ENCODE measurements at regions not wholly inside any gene's neighbourhood (a gene's known extent, or its start where the extent isn't known, plus 50 kb on each side); places are given as distances from the start of the nearest gene placed in this dataset.

DNA sequence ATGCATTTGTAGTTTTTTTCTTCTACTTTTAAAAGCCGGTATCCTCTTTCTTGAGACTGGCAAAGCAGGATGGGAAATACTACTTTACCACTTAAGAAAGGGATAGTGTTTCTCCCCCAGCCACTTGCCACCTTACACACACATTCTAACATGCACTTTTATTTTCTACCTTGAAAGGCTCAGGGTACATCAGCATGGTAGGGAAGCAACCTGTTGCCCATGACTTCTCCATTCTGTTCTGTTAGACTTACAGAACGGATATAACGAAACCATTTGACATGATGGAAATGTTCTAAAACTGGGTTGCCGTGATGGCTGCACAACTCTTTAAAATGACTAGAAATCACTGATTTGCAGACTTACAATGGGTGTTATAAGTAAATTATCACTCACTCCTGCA, 405.5 kb downstream of the SHQ1 start:
- no peak for DNase-seq (ENCODE audit: low read depth in 4 of 4, low spot score in 3 of 4)

DNA sequence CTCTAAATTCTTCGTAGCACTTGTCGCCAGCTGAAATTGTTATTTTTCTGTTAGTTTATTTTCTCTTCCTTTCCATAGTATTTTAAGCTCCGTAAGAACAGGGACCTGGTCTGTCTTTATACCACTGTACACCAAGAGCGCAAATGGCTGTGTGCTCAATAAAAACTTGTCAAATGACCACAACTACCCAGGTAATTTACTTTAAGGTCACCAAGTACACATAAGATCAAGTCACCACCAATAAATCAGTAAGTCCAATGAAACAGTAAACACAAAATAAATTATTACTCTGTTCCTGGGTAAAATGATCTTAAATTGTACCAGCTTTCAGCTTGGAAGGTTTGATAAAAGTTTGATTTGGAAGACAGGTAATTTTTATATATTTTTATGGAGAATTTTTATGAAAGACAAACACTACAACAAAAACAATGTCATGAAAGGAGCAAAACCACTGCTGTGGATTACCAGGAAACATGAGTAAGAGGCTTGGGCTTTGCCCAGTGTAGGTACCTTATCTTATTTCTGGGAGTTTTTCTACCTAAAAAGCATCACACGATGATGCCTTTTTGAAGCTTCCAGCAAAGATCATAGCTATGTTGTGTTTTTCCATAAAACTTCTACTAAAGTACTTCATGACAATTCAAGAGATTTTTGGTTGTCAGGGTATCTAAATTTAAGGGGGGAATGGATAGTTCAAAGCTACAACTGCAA, 406.8 kb downstream of the SHQ1 start:
- no peak for DNase-seq (ENCODE audit: low read depth in 4 of 4, low spot score in 3 of 4)

DNA sequence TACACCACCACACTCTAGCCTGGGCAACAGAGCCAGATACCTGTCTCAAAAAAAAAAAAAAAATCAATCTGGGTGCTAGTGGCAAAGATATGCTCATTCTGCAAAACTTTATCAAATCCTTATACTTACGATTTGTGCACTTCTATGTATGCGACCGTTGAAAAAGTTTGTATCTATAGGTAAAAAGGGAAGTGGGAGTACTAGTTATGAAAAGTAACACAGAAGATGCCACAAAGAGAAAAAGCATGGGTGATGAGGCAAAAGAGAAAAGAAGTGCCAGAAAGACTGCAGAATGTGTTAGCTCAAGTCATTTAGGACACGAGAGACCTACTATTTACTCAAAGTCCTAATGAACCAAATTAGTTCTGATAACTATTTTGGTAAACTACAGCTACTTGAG, 407.8 kb downstream of the SHQ1 start:
- DNase-seq (ENCODE audit: low read depth in 4 of 4, low spot score in 3 of 4): no peak

DNA sequence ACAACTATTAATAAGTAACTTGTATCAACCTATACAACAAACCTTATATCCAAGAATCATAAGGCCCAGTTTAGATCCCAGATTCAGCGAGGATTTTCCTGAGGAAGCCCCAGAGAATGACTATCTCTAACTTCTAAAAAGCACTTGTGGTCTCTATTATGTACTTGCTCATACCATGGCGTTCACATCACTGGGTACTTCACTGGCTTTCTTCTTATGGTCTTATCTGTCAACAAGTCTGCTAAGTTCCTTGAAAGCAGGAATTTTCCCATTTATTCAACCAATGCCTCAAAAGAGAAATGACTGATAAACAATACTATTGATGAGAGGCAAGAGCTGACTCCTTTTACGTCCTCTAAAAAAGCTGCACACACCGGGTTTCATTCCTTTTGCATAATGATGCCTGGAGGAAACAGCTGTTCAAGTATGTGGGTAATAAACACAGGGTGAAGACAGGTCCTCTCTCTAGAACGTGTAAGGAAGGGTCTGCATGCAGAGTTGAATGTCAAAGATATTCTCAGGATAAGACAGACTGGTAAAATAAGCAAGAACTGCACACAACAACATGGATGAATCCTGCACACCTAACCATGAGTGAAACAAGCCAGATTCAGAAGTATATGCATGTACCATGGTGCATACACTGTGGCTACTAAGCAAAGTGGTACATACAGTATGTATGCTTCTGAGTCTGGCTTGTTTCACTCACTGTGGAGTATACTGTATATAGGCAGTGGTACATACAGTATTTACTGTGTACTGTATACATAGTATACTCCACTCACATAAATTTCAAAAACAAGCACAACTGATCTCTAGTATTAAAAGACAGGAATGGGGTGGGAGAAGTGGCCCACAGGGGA, 408.7 kb downstream of the SHQ1 start:
- no peak for DNase-seq (ENCODE audit: low read depth in 4 of 4, low spot score in 3 of 4)

DNA sequence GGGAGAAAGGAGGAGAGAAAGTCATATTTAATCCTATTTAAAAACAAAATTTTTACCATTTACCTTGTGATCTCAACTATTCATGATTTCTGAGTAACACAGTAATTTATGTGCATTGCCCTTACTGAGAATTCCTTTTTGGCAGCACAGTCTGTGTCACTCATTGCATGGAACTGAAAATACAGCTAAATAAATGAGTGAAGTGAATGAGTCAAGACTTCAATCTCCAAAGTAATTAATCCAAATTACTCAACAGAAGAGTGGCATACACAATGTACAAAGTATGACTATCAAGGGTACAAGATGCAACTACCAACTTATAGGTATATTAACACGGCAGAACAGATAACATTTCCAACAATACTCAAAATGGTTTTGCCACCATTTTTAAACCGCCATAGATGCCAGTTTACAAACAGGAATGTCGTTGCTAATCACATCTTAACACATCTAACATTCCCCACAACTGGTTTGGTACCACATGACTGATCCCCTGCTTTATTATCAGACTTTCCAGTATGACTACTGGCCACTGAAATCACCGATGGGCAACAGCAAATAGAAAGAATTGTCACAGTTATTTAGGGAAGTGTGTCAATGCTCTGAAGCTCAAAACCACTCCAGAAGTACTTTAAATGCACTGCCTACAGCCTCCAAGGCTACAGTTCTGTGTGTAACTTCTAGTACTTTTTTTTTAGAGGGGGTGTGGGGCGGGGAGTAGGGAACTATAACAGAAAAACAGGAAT, 410.4 kb downstream of the SHQ1 start:
- DNase-seq (ENCODE audit: low read depth in 4 of 4, low spot score in 3 of 4): no peak

DNA sequence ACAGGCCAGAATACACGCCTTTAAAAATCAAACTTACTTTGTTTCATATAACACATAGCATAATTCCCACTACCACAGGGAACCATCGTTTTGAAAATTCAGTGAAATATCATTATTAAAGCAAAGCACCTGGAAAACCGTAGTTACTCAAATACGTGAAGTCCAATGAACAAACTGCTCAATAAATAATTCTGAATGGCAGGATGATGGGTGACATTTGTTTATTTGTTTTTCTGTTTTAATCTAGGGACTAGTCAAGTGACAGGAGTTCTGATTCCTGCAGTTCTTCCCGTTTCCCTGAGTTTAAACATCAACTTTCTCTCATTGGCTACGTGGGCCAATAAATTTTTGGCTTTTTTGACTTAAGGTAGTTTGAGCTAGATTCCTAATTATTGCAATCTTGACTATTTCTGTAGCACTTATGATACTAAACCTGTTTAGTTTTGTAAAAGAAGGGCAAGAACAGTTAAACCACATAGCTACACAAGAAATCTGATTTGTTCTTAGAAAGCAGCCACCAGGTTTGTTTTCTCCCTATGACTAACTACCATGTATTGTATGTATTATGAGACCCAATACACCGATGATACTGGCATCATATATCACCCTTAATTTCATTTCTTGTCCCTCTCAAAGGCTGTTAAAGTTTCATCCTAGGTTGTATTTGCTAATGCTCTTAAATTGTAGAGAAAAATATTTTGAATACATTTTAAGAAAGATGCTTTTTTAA, 411.2 kb downstream of the SHQ1 start:
- no peak for DNase-seq (ENCODE audit: low read depth in 4 of 4, low spot score in 3 of 4)

DNA sequence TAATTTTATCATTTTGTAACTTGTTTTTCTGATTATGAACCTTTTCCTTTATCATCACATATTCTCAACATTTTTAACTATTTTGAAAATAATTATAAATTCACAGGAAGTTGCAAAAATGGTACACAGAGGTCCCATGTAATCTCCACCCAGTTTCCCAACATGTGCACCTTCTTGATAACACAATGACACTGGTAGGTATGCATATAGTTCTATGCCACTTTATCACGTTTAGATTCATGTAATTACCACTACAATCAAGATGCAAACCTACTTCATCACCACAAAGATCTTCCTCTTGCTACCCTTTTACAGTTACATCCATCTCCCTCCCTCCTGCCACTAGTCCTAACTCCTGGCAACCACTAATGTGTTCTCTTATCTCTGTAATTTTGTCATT, 413.9 kb downstream of the SHQ1 start:
- no peak for DNase-seq (ENCODE audit: low read depth in 4 of 4, low spot score in 3 of 4)

DNA sequence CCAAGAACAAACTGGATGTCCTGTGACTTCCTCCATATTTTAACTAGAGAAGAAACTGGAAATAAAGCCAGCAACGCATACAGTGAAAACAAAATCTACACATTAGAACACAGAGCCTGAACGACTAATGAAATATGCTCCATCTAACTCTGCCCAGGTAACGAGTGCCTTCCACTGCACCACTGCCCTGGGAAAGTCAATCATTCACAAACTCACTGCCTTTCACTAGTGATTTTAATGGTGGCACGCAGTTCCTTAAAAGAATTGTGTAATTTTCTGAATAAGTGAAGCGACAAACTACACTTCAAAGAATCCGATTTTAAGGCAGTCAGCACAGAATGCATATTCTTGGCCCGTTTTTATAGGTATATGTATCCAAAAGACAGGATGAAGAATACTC, 416.0 kb downstream of the SHQ1 start:
- DNase-seq (ENCODE audit: low read depth in 4 of 4, low spot score in 3 of 4): no peak

DNA sequence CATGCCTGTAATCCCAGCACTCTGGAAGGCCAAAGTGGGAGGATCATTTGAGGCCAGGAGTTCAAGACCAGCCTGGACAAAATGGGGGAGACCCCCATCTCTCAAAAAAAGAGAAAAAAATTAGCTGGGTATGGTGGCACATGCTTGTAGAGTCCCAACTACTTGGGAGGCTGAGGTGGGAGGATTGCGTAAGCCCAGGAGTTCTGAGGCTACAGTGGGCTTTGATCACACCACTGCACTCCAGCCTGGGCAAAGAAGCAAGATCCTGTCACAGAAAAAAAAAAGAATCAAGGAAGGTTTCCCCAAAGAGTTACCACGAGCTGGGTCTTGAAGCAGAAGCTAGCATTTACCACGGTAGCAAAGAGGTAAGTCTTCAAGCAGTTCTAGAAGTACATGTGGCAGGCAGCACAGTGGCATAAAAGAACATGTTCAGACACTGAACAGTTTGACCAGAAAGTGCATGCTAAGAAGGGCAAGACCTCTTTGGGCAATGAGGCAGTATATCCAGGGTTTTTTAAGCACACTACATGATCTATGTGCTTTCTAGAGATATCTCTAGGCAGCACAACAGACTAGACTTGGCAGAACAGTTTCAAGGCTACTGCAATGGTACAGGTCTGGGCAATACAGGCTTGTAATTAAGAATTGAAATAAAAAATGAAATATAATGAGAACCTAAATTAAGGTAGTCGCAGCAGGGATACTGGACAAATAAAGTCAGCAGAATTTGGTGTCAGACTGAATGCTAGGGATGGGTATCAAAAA, 418.5 kb downstream of the SHQ1 start:
- DNase-seq (ENCODE audit: low read depth in 4 of 4, low spot score in 3 of 4): no peak

DNA sequence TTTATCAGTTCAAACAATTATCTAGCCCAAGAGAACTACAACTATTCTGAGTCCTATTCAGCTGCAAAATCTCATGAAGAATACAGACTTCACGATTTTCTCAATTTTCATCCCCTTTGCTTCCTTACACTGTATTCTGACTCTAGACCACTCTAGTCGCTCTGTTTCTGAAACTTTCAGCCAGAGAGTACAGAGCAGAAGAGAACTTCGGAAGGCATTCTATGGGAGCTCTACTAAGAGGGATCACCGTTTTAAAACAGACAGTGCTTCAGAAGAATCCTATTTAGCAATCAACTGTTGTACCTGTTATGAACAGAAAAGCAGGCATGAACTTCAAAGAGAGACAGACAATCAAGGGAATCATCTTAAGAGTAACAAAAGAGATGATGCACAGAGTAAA, 419.4 kb downstream of the SHQ1 start:
- DNase-seq (ENCODE audit: low read depth in 4 of 4, low spot score in 3 of 4): no peak

DNA sequence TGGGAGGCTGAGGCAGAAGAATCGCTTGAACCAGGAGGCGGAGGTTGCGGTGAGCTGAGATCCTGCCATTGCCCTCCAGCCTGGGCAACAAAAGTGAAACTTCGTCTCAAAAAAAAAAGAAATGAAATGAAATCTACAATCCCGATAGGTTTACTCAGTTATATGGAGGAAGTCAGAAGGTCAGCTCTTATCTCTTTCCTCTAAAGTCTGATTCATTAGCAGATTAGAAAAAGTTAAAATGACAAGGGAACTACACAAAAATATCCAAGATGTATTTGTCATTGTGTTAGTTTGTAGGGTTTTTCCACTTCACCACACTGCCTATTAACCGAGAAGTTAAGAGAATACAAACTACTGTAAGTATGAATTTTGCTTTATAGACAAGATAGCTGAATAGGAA, 420.6 kb downstream of the SHQ1 start:
- no peak for DNase-seq (ENCODE audit: low read depth in 4 of 4, low spot score in 3 of 4)

DNA sequence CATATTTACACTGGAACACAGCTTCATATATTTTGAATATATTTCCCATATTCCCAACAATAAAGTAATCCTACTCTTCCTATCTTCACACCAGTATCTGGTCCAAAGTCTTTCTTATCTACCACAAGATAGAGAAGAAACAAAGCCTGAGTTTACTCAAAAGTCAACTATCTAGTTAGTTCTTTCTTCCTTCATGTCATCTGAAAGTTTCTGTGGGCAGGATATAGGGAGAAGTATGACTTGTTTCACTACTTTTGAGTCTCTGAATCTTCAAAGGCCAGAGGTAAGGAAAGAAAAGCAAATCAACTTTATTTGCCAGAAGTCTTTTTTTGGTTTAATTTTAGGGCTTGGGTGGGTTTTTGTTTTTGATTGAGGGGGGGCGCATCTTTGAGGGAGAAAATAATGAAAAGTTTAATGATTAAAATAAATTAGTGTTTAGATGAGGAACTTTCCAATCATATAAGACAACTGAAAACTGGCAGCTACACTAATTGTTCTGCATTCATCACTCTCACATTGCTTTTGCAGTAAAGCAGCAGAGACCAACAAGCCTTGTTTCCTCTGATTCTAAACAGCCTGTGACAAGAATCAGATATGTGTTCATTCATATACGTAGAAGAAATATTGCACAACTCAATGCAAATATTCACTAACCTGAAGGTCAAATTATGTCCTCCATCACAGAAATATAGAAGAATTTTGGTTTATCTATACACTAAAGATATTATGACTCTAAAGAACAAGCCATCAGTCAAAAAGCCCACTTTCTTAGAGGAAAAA, 421.4 kb downstream of the SHQ1 start:
- DNase-seq (ENCODE audit: low read depth in 4 of 4, low spot score in 3 of 4): no peak

DNA sequence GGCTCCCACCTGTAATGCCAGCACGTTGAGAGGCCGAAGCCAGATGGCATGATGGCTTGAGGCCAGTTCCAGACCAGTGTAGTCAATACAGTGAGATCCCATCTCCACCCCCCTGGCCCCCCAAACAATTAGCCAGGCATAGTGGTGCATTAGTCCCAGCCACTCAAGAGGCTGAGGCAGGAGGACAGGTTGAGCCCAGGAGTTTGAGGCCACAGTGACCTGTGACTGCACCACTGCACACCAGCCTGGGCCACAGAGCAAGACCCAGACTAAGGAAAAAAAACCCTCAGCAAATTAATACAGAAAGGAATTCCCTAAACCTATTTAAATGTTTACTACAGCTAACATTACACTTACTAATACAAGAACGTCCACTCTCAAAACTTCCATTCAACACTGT, 424.6 kb downstream of the SHQ1 start:
- DNase-seq (ENCODE audit: low read depth in 4 of 4, low spot score in 3 of 4): no peak

DNA sequence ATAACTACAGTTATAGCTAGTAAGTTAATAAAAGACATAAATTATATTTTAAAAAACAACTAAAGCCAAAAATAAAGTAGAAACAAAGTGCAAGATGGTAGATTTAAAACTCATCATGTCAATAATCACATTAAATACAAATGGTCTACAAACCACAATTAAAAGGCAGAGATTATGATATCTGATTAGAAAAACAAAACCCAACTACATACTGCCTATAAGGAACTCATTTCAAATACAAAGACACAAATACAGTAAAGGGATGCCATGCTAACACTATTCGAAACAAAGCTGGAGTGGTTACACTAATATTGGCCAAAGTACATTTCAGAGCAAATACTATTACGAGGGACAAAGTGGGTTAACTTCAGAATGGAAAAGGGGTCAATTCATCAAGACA, 426.5 kb downstream of the SHQ1 start:
- DNase-seq (ENCODE audit: low read depth in 4 of 4, low spot score in 3 of 4): no peak

DNA sequence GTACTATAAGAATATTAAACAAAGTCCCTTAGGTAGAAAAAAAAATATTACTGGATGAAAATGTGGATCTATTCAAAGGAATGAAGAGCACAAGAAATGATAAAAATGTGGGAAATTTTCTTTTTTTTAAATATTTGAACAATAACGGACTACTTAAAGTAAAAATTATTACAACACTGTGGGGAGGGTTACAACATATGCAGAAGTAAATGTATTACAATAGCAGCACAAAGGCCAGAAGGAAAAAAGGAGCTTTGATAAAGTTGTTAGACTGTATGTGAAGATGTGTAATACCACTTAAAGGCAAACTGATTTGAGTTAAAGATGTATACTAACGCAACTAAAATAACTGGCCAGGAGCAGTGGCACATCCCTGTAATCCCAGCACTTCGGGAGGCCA, 427.1 kb downstream of the SHQ1 start:
- DNase-seq (ENCODE audit: low read depth in 4 of 4, low spot score in 3 of 4): no peak

DNA sequence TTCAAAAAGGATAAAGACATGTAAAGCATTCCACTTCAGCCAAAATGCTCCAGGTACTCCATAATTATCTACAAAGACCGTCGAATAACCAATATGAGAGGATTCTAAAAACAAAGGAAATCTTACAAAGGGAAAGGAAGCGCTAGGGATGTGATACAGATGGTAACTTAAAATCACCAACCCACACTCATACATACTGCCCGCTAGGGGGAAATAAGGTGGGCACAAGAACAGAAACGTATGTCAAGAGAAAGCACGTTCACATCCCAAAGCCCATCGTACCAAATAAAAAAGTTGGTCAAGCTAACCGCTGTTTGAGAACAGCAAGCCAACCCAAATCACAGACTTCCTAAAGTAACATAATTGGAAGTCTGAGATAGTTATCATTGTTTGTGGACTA, 429.4 kb downstream of the SHQ1 start:
- no peak for DNase-seq (ENCODE audit: low read depth in 4 of 4, low spot score in 3 of 4)

DNA sequence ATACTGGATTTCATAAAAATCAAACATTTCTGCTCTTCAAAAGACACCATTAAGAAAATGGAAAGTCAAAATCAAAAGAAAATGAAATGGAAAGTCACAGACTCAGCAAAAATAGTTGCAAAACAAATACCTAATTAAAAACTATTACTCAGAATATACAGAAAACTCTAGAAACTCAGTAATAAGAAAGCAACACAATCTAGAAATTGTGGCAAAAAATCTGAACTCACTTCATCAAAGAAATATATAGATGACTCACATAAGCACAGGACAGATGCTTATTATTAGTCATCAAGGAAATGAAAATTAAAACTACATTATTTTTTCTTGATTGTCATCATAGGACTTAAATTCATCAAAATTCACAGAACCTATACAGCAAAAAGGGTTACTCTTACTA, 430.0 kb downstream of the SHQ1 start:
- no peak for DNase-seq (ENCODE audit: low read depth in 4 of 4, low spot score in 3 of 4)

DNA sequence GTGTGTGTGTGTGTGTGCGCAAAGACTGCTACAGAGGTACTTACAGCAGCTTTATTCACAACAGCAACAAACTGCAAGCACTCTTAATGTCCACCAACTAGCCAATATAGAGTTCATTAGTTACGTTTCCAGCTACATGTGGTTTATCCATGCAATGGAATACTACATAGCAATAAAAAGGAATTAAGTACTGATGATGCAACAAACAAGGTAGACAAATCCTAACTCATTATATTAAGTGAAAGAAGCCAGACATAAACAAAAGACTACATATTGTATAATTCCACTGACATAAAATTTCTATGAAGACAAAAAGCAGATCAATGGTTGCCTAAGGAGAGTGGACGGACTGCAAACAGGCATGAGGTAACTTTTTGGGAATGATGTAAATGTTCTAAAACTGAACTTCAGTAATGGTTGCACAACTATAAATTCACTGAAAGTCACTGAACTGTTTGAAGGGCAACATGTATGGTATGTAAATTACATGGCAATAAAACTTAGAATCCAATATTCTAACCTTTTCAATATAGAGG, 433.7 kb downstream of the SHQ1 start:
- DNase-seq (ENCODE audit: low read depth in 4 of 4, low spot score in 3 of 4): no peak

DNA sequence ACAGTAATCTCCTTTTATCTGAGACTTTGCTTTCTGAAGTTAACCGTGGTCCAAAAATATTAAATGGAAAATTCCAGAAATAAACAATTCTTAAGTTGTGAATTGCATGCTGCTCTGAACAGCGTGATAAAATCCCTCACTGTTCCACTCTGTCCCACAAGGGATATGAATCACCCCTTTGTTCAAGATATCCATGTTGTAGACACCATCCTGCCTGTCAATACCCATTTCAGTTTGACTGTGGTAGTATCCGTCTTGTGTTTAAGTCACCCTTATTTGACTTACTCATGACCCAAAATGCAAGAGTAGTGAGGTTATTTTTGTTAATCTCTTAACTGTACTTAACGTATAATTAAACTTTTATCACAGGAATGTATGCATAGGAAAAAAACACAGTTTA, 435.0 kb downstream of the SHQ1 start:
- DNase-seq (ENCODE audit: low read depth in 4 of 4, low spot score in 3 of 4): no peak

All from left renal pelvis (tissue), 4 donors.